NCI-H2196 treated with DMSO at 0.1 percent for 48 hours (cell line): ENCODE measurements at regions not wholly inside any gene's neighbourhood (a gene's known extent, or its start where the extent isn't known, plus 50 kb on each side); places are given as distances from the start of the nearest gene placed in this dataset.

Source experiments
- DNase-seq: peaks from one replicate; lab custom pipeline; 2025; ENCODE audit not compliant: unreplicated experiment; lab: John Stamatoyannopoulos, UW

GRCh38 chr4:126265888-126266287 is 951.1 kb downstream of the FAT4 start:
- DNase-seq, result no peak

- DNase-seq, result no peak
Measured at GRCh38 chr4:126267689-126268088, 952.9 kb downstream of the FAT4 start.

DNA sequence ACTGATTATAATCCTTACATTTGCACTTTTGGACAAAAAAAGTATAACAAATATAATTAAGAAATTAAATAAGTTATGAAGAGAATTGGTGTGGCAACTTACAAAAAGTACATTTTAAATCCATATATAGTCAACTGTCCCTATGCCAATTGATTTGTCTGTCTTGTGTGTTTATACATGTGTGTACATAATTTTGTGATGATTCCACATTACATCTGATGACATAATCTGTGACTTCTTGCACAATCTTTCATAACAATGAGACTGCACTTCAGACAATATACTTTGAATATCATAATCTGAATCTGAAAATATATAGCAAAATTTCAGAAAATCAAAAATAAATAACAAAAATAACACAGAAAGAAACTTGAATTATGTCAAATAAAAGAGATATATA is 953.4 kb downstream of the FAT4 start:
- DNase-seq, result no peak

- no peak for DNase-seq
Measured at GRCh38 chr4:126269106-126269505, 954.4 kb downstream of the FAT4 start.

DNA sequence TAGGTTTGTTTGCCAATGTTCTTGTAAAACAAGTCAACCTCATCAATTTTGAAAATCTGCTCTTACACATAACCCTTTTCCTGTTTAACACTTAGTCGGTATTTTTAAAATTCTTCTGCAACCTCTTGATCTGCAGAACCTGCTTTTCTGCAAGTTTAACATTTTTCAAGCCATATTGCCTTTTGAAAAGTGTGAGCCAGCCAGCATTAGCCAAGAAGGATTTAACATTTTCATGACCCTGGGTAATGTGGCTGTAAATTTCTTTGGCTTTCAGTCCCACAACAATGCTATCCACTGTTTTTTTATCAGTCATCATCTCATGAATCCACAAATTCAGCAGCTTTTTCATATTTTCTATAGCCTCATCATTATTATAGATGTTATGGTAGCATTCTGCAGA is 956.5 kb downstream of the FAT4 start:
- no peak for DNase-seq

- DNase-seq, result no peak
Measured at GRCh38 chr4:126273746-126274145, 959.0 kb downstream of the FAT4 start.

DNA sequence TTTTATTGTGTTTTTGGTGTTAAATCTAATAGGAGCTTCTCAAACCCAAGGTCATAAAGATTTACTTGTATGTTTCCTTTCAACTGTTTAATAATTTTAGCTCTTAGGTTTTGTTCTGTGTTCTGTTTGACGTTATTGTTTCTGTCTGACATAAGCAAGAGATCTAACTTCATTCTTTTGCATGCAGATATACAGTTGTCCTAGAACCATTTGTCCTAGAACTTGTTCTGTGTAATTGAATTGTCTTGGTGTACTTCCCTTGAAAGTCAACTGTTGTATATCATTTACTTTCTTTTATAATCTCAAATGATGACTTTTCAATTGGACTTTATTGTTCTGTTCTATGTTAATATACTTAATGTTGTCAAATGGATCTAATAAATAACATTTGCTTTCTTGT is 977.1 kb downstream of the FAT4 start:
- no peak for DNase-seq

GRCh38 chr4:126298271-126298670 is 983.5 kb downstream of the FAT4 start:
- no peak for DNase-seq

DNA sequence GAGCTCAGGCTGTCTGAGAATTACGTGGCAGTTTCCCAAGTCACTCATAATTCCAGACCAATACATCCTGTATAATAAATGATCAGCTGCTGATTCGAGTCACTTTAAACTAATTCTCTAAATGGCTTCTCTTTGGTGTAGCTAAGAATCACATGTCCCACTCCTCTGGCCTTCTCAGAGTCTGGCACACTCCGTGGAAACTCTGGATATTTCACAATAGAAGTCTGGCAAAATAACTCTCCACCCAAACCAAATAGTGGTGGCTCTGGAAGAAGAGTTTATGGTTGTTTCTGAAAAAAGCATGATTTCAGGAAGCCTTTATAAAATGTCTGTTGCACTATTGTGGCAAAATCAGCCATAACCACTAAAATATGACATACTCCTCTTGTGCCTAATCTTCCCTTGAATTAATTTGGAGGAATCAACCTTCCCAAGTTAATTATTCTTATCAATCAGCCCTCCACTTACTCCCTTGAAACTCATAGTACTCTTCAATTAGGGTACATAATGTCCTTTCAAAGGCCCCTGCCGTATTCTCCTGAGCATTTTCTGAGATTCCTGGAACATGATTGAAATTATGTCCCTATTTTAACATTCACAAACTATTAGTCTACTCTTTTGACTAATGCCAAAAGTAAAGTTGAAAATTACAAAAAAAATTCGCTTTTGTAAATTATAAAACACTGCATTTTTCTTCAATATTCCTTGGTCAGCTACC is 991.6 kb downstream of the FAT4 start:
- DNase-seq, result no peak

- no peak for DNase-seq
Measured at GRCh38 chr4:126318376-126318775, 1003.6 kb downstream of the FAT4 start.

DNA sequence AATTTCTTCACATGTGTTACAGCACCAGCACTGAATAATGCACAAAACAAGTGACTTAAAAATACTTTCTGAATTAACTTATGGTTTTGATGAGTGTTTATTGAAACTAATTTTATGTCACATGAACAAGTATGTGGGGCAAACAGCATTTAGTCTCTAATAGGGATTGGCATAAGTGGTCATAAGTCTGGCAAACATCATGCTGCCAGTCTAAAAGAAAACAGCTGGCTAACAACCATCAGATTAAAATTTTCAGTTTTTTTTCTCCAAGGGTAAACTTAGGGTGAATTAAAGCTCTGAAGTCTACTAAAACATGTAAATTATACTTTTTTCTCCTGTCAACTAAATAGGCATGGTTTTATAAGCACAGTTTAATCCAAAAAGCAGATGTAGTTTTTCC is 1014.2 kb downstream of the FAT4 start:
- DNase-seq, result no peak

DNA sequence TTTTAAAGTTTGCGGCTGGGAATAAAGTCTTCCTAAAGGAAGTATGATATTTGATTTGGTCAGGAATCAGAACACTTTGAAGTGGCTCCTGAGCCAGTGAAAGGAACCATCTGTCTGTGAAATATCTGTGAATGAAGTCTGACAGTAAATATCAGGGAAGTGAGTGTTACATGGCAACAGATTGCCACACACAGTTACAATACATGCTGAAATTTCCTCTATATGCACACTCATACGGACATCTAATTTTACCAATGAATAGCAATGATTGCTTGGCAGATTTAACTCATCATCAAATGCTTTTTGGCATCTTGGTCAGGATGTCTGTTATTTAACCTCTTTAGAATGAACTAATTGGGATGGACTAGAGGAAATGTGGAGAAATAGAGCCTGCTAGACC is 1023.8 kb downstream of the FAT4 start:
- no peak for DNase-seq

DNA sequence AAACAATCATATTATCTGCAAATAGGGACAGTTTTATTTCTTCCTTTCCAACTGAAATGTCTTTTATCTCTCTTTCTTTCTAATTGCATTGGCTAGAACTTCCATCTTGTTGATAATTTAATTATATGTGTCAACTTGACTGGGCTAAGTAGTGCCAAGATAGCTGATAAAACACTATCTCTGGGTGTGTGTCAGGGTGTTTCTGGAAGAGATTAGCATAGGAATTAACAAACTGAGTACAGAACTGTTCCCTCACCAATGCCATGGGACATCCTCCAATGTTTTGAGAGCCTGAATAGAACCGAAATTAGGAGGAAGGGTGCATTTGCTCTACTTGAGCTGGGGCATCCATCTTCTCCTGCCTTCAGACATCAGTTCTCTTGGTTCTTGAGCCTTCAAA is 1027.2 kb downstream of the FAT4 start:
- DNase-seq, result no peak

- no peak for DNase-seq
Measured at GRCh38 chr4:126344472-126344871, 1029.7 kb downstream of the FAT4 start.

DNA sequence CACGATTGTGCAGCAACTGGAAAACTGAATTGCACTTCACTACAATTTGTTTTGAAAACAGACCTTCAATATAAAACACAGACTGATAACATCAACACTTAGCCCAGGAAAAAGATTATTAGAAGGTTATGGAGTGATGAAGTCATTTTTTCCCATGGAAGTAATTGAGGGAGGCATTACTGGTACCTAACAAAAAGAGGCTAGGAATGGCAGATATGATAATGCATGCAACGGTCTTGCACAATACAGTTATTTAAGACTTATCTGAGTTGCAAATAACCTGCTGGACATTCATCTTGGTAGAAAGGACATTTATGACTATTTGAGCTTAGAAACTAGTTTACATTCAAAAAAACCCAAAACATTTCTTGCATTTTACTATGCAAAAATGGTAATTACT is 1031.9 kb downstream of the FAT4 start:
- DNase-seq, result no peak

DNA sequence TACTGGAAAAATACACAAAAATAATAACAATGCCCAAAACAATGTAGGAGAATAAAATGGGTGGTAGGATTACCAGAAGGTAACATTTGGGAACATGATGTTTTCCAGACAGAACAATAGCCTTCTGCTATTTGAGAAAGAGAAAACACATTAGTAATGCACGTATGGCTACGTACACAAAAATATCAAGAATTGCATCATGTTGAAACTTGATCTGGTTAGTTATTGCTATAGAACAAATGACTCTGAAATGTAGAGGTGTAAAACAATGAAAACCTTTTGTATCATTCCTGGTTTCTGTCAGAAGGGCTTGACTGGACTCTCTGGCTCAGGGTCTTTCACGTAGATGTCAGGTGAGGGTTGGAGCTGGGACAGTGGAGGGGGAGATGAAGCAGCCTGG is 1040.0 kb downstream of the FAT4 start:
- DNase-seq, result no peak

DNA sequence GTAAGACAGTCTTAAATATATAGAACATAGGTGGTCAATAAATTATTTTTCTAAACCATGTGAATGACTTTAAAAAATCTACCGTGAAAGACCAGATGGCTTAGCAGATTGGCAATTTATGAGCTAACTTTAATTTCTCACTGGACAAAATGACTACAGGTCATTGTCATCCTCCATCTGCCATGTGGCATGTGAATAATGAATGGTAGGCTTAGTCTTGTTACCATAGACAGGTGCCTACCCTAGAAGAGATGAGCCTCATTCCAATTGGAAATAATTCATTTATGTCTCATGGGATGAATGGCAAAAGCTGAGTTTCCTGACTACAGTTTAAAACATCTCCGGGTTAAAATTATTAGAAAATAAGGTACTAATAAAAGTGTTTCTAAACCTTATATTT is 1043.3 kb downstream of the FAT4 start:
- DNase-seq, result no peak

DNA sequence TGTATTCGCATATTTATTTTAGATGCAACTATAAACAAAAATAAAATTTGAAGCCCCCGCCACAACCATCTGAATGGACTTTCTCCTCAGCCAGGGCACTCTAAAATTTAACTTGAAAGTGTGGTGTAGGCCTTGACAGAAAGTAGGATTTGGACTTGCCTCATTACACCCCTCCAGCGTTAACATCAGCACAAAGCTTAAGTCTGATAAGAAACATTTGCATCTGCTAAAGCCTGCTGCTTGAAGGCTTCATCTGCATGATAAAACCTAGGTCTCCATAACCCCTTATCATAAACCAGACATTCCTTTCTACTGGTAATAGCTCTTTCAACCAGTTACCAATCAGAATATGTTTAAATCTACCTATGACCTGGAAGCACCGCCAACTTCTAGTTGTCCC is 1046.5 kb downstream of the FAT4 start:
- DNase-seq, result no peak

GRCh38 chr4:126364311-126364911 is 1049.7 kb downstream of the FAT4 start:
- no peak for DNase-seq

DNA sequence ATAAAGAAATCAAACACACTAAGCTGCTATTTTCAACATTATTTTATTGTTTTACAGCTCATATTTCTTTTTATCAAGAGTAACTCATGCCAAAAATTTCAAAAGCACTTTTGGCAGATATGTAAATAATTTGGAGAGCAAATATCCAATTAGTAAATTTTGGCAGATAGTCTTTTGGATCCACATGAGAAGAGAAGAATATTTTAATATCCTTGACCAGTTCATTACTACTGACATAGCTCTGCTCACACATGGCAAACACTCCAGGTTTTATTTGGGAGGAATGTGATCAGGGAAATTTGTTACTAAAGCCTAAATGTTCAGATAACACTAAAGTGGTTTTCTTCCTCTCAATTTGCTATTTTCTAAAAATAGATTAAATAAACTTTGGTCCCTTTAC is 1054.3 kb downstream of the FAT4 start:
- DNase-seq, result no peak

DNA sequence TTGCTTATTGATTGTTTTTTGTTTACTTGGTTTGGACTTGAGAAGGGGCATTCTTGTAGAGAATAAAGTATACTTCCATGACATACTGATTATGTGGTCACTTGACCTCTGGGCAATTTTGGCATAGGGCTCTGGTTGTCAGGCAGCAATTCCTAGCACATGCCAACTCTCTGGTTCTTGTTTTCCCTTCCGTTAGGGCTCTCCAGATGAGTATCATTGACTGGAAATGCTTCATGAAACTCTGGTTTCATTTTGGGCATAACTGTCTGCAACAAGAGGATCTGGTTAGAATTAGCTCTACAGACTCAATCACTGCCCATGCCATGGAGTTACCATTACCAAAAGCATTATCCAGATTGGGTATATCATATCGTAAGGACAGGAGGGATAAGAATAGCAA is 1057.9 kb downstream of the FAT4 start:
- no peak for DNase-seq

DNA sequence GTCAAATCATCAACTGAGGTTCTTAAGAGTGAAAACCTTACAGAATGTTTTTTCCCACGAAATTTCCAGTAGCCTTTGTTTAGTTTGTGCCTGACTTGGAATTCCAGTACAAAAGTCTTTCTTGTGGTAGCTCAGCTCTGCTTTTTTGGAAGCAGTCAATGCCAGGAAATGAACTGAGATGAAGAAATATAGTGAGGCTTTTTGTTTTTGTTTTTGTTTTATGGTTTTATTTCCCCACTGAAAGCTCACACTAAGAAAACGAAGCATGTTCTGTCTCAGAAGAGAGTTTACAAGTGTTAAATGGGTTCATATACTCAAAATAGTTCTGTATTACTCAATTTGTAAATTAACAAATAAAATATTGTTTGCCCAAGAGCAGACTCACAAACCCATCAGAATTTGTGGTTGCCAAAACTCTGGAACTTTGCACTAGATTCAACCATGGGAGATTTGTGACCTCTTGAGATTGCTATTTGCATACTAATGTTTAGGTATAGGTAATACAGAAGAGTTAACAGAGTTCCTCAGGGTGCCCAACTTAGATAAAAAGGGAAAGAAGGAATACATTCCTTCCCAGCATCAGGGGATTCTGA is 1060.8 kb downstream of the FAT4 start:
- DNase-seq, result no peak

GRCh38 chr4:126385954-126386353 is 1071.2 kb downstream of the FAT4 start:
- DNase-seq, result no peak
